Activated CD4-positive, alpha-beta T cell treated with anti-CD3 and anti-CD28 coated beads for 1 hour (primary cell): ENCODE measurements at regions not wholly inside any gene's neighbourhood (a gene's known extent, or its start where the extent isn't known, plus 50 kb on each side); places are given as distances from the start of the nearest gene placed in this dataset.

Source experiments
- DNase-seq: peaks from one replicate; pipeline ENCODE4 v3.0.0-alpha.2; 2020

- no peak for DNase-seq
These were observed 111.7 kb upstream of the FOXF1 start for GRCh38 chr16:86398622-86399021.

- DNase-seq, result no peak
These were observed 109.2 kb upstream of the FOXF1 start for GRCh38 chr16:86401126-86401525.

- no peak for DNase-seq
These were observed 107.2 kb upstream of the FOXF1 start for GRCh38 chr16:86403085-86403484.

- no peak for DNase-seq
These were observed 106.7 kb upstream of the FOXF1 start for GRCh38 chr16:86403541-86404163.

GRCh38 chr16:86404678-86405077 lies 105.6 kb upstream of the FOXF1 start:
- no peak for DNase-seq

GRCh38 chr16:86405319-86405718 lies 105.0 kb upstream of the FOXF1 start:
- no peak for DNase-seq

GRCh38 chr16:86406056-86406455 lies 104.3 kb upstream of the FOXF1 start:
- no peak for DNase-seq

GRCh38 chr16:86408685-86409084 lies 101.6 kb upstream of the FOXF1 start:
- no peak for DNase-seq

- DNase-seq, result no peak
These were observed 100.2 kb upstream of the FOXF1 start for GRCh38 chr16:86410081-86410480.

GRCh38 chr16:86410529-86410928 lies 99.8 kb upstream of the FOXF1 start:
- DNase-seq, result no peak

GRCh38 chr16:86411897-86412296 lies 98.4 kb upstream of the FOXF1 start:
- no peak for DNase-seq

- no peak for DNase-seq
These were observed 95.2 kb upstream of the FOXF1 start for GRCh38 chr16:86414991-86415740.

GRCh38 chr16:86418981-86419380 lies 91.3 kb upstream of the FOXF1 start:
- no peak for DNase-seq

GRCh38 chr16:86419518-86419917 lies 90.8 kb upstream of the FOXF1 start:
- no peak for DNase-seq

- no peak for DNase-seq
These were observed 88.3 kb upstream of the FOXF1 start for GRCh38 chr16:86421995-86422394.

GRCh38 chr16:86424398-86424797 lies 85.9 kb upstream of the FOXF1 start:
- no peak for DNase-seq

- no peak for DNase-seq
These were observed 85.3 kb upstream of the FOXF1 start for GRCh38 chr16:86424985-86425384.

- DNase-seq, result no peak
These were observed 84.2 kb upstream of the FOXF1 start for GRCh38 chr16:86426063-86426642.

- no peak for DNase-seq
These were observed 82.9 kb upstream of the FOXF1 start for GRCh38 chr16:86427433-86427851.

GRCh38 chr16:86428729-86429517 lies 81.4 kb upstream of the FOXF1 start:
- DNase-seq, result no peak

GRCh38 chr16:86429663-86430062 lies 80.7 kb upstream of the FOXF1 start:
- no peak for DNase-seq

GRCh38 chr16:86430814-86431213 lies 79.5 kb upstream of the FOXF1 start:
- no peak for DNase-seq

GRCh38 chr16:86431540-86431939 lies 78.8 kb upstream of the FOXF1 start:
- DNase-seq, result no peak

GRCh38 chr16:86432048-86432447 lies 78.3 kb upstream of the FOXF1 start:
- no peak for DNase-seq
